Body of pancreas (tissue), 4 donors: ENCODE measurements at regions not wholly inside any gene's neighbourhood (a gene's known extent, or its start where the extent isn't known, plus 50 kb on each side); places are given as distances from the start of the nearest gene placed in this dataset.

Experiments
- POLR2A ChIP-seq, 3 donors: fragments of 450-650 bp; IDR thresholded peaks; one replicate each; pipeline ENCODE4 v1.6.1; 2016; ENCODE audit warnings: antibody characterized with exemption in 3 of 3, mild to moderate bottlenecking in 2 of 3
- TF ChIP-seq, protein P1 (sequence below), 7 experiments: fragments of 450-650 bp in 4 of 7; fragments of 200-600 bp in 3 of 7; sonication (generic) in 3 of 7; IDR thresholded peaks; one replicate each; pipeline ENCODE4 v1.5.1; 2016 to 2019; ENCODE audit warnings: antibody characterized with exemption in 7 of 7

DNA sequence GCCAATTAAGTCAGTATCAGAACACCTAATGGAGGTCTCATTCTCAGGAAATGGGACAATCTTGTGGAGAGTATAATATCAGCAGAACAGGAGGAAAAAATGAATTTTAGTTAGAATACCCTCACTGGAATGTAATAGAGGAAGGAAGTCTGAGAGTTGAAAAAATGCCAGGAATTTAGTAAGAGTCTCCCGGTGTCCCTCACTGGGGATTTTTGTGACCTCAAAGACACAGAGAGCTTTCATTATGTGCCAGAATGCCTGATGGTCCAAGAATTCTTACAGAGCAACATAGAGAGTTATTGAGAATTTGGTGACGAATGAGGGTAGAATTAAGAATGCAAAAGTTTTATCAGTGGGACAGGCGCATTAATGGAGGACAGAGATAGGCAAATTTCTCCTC is 443.5 kb upstream of the B3GALT2 start:
- TF ChIP-seq, protein P1, sequence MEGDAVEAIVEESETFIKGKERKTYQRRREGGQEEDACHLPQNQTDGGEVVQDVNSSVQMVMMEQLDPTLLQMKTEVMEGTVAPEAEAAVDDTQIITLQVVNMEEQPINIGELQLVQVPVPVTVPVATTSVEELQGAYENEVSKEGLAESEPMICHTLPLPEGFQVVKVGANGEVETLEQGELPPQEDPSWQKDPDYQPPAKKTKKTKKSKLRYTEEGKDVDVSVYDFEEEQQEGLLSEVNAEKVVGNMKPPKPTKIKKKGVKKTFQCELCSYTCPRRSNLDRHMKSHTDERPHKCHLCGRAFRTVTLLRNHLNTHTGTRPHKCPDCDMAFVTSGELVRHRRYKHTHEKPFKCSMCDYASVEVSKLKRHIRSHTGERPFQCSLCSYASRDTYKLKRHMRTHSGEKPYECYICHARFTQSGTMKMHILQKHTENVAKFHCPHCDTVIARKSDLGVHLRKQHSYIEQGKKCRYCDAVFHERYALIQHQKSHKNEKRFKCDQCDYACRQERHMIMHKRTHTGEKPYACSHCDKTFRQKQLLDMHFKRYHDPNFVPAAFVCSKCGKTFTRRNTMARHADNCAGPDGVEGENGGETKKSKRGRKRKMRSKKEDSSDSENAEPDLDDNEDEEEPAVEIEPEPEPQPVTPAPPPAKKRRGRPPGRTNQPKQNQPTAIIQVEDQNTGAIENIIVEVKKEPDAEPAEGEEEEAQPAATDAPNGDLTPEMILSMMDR (IDR thresholded peaks at IDR 0.05), result no peak
- TF ChIP-seq POLR2A (IDR thresholded peaks at IDR 0.05), result no peak
